Smooth muscle cell (in vitro differentiated cells): ENCODE measurements at regions not wholly inside any gene's neighbourhood (a gene's known extent, or its start where the extent isn't known, plus 50 kb on each side); places are given as distances from the start of the nearest gene placed in this dataset.
A peak's percentile ranks its signal among the peaks of the same experiment; 100 is the strongest.

Experiments used
- DNase-seq: peaks from one replicate; lab custom pipeline; 2025; ENCODE audit not compliant: unreplicated experiment; lab: John Stamatoyannopoulos, UW
- H2AFZ ChIP-seq: fragments of 200-600 bp; sonication (generic); 2 replicates; pipeline ENCODE4 v1.6.0; 2016; ENCODE audit warnings: antibody characterized with exemption, low read depth, mild to moderate bottlenecking
- H3F3A ChIP-seq: fragments of 200-600 bp; sonication (generic); 2 replicates; pipeline ENCODE4 v1.6.0; 2017; ENCODE audit warnings: antibody characterized with exemption, low read depth
- H3K27ac ChIP-seq: fragments of 200-600 bp; sonication (generic); 2 replicates; pipeline ENCODE4 v1.5.1; 2016; ENCODE audit warnings: low read depth, mild to moderate bottlenecking
- H3K27me3 ChIP-seq: fragments of 200-600 bp; sonication (generic); 2 replicates; pipeline ENCODE4 v1.6.1; 2016; ENCODE audit warnings: low read depth, mild to moderate bottlenecking
- H3K36me3 ChIP-seq: fragments of 200-600 bp; sonication (generic); 2 replicates; pipeline ENCODE4 v1.5.1; 2016; ENCODE audit warnings: low read depth
- H3K4me1 ChIP-seq: fragments of 200-600 bp; sonication (generic); 2 replicates; pipeline ENCODE4 v1.5.1; 2016; ENCODE audit warnings: low read depth
- H3K4me2 ChIP-seq: fragments of 200-600 bp; sonication (generic); 2 replicates; pipeline ENCODE4 v1.6.0; 2016; ENCODE audit warnings: mild to moderate bottlenecking
- H3K4me3 ChIP-seq: fragments of 200-600 bp; sonication (generic); 2 replicates; pipeline ENCODE4 v1.5.1; 2016; ENCODE audit warnings: mild to moderate bottlenecking
- H3K79me2 ChIP-seq: fragments of 200-600 bp; sonication (generic); 2 replicates; pipeline ENCODE4 v1.6.0; 2016; ENCODE audit warnings: low read depth, mild to moderate bottlenecking
- H3K9ac ChIP-seq: fragments of 200-600 bp; sonication (generic); 2 replicates; pipeline ENCODE4 v1.6.0; 2016; ENCODE audit warnings: low read depth
- H3K9me3 ChIP-seq: fragments of 200-600 bp; sonication (generic); replicated peaks from 2 replicates; pipeline ENCODE4 v1.5.1; 2016; ENCODE audit warnings: low read depth
- H4K20me1 ChIP-seq: fragments of 200-600 bp; sonication (generic); 2 replicates; pipeline ENCODE4 v1.6.0; 2016; ENCODE audit warnings: low read depth
- WGBS: methylation state at CpG from one replicate; pipeline ENCODE4 v1.1.7; 2016; ENCODE audit warnings: low lambda C conversion rate; 5-methylcytosine and 5-hydroxymethylcytosine counted together
- TF ChIP-seq, protein P1 (sequence below): fragments of 200-600 bp; sonication (generic); IDR thresholded peaks from 2 replicates; pipeline ENCODE4 v1.5.1; 2017; ENCODE audit warnings: borderline replicate concordance, mild to moderate bottlenecking, antibody characterized with exemption; ENCODE audit not compliant: insufficient read depth, poor library complexity, severe bottlenecking

DNA sequence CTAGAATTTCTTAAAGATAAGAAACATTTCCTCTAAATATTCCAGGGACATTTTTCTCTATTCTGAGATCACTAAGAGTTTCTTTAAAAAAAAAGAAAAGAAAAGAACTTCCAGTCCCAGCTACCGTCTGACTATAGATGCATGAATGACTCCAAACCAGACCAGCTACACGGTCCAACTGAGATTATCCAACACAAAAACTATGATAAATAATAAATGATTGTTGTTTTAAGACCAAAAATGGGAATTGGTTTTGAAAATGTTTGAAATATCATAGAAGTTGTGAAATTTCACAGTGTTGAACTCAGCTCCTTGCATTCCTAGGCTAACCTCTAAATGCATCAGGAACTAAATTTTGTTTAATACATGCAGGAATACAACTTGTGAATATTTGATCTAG lies 1619.6 kb upstream of the LRRTM3 start:
- H3K27ac ChIP-seq, result no peak overlapping the region
- no peaks in the 10 kb centered on the region for H3F3A ChIP-seq
- no peak overlapping the region for H2AFZ ChIP-seq
- H3K36me3 ChIP-seq, result no peaks in the 10 kb centered on the region
- 87% methylated on average over 2 of the region's 2 CpGs for WGBS
- H3K79me2 ChIP-seq, result no peaks in the 10 kb centered on the region
- H4K20me1 ChIP-seq, result no peaks in the 10 kb centered on the region
- DNase-seq, result no peak
- no peak overlapping the region for H3K4me3 ChIP-seq
- no peak overlapping the region for H3K4me2 ChIP-seq
- no peaks in the 10 kb centered on the region for H3K9me3 ChIP-seq
- no peaks in the 10 kb centered on the region for H3K27me3 ChIP-seq
- TF ChIP-seq, protein P1, sequence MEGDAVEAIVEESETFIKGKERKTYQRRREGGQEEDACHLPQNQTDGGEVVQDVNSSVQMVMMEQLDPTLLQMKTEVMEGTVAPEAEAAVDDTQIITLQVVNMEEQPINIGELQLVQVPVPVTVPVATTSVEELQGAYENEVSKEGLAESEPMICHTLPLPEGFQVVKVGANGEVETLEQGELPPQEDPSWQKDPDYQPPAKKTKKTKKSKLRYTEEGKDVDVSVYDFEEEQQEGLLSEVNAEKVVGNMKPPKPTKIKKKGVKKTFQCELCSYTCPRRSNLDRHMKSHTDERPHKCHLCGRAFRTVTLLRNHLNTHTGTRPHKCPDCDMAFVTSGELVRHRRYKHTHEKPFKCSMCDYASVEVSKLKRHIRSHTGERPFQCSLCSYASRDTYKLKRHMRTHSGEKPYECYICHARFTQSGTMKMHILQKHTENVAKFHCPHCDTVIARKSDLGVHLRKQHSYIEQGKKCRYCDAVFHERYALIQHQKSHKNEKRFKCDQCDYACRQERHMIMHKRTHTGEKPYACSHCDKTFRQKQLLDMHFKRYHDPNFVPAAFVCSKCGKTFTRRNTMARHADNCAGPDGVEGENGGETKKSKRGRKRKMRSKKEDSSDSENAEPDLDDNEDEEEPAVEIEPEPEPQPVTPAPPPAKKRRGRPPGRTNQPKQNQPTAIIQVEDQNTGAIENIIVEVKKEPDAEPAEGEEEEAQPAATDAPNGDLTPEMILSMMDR, result no peak
- H3K4me1 ChIP-seq, result no peaks in the 10 kb centered on the region
- no peak overlapping the region for H3K9ac ChIP-seq

DNA sequence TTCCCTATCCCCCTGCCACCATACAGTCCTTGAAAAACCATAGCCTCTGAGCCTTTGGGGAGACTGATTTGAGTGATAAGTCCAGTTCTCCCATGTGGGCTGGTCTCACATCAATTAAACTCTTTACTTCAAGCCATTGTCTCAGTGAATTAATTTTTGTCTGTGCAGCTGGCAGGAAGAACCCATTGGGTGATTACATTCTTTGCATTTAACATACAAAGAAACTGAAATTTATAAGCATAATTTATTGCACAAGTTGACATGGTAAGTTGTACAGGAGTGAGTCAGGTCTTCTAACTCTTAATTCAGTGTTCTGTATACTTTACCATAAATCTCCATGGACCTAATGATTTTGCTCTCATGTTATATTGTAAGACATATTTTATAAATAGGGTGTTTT lies 1613.0 kb upstream of the LRRTM3 start:
- Histone ChIP-seq H3K27me3 (no peaks in the 10 kb centered on the region), H3K9me3 (no peaks in the 10 kb centered on the region), H4K20me1 (no peaks in the 10 kb centered on the region), H3K4me1 (no peaks in the 10 kb centered on the region), H3F3A (no peaks in the 10 kb centered on the region), H3K9ac (no peak overlapping the region), H3K36me3 (no peaks in the 10 kb centered on the region), H3K4me3 (no peak overlapping the region), H3K27ac (no peak overlapping the region), H2AFZ (no peak overlapping the region), H3K79me2 (no peaks in the 10 kb centered on the region), H3K4me2 (no peak overlapping the region)
- TF ChIP-seq, protein P1, result no peak
- no peak for DNase-seq

DNA sequence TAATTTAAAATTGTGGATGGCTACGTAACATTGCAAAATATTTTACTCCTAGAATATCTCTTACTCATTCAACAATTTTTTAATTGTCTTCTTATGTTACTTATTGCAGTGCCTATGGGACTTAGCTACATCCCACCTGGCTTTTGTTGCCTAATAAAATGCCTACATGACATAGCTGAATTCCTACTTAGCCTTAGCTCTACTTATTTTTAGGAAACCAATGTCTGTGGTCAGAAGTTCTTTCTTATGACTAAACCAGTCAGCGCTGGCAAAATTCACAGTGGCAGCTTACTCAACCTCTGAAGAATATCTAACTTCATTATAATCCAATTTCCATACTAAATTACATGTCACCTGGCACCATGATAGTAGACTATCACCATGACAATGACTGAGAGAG lies 1612.4 kb upstream of the LRRTM3 start:
- DNase-seq, result no peak
- no peaks in the 10 kb centered on the region for H3K4me1 ChIP-seq
- no peak overlapping the region for H2AFZ ChIP-seq
- H3K9me3 ChIP-seq, result no peaks in the 10 kb centered on the region
- no peaks in the 10 kb centered on the region for H3K79me2 ChIP-seq
- H3K27me3 ChIP-seq, result no peaks in the 10 kb centered on the region
- no peak overlapping the region for H3K9ac ChIP-seq
- WGBS, result 77% methylated on average over 2 of the region's 2 CpGs
- TF ChIP-seq, protein P1, result no peak
- H3K4me2 ChIP-seq, result no peak overlapping the region
- no peak overlapping the region for H3K27ac ChIP-seq
- H3K36me3 ChIP-seq, result no peaks in the 10 kb centered on the region
- H3K4me3 ChIP-seq, result no peak overlapping the region
- H3F3A ChIP-seq, result no peaks in the 10 kb centered on the region
- H4K20me1 ChIP-seq, result no peaks in the 10 kb centered on the region

DNA sequence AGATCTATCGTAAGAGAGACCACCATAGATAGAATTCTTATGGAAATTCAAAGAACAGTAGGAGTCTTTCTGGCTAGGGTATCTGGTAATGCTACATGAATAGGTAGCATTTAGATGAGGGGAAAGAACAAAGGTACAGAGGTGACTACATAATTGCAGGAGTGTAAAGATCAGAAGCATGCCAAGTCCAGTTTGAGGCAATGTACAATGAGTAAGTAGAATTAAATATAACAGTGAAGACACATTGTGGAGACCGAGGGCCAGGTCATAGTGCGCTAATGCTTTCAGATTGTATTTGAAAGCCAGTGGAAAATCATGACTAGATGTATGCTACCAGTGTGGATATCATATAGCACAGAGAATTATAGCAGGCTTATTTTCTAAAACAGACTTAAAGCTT lies 1611.6 kb upstream of the LRRTM3 start:
- Histone ChIP-seq H3K9me3 (no peaks in the 10 kb centered on the region), H3K27ac (no peak overlapping the region), H3K79me2 (no peaks in the 10 kb centered on the region), H3K27me3 (no peaks in the 10 kb centered on the region), H3K36me3 (no peaks in the 10 kb centered on the region), H4K20me1 (no peaks in the 10 kb centered on the region), H3K4me3 (no peak overlapping the region), H3F3A (no peaks in the 10 kb centered on the region), H2AFZ (peak overlapping the region; percentile 54), H3K4me2 (no peak overlapping the region), H3K9ac (no peak overlapping the region), H3K4me1 (no peaks in the 10 kb centered on the region)
- TF ChIP-seq, protein P1, result no peak
- 98% methylated on average over 3 of the region's 3 CpGs for WGBS
- DNase-seq, result no peak
